ENCODE measurements at regions not wholly inside any gene's neighbourhood (a gene's known extent, or its start where the extent isn't known, plus 50 kb on each side); places are given as distances from the start of the nearest gene placed in this dataset.

DNA sequence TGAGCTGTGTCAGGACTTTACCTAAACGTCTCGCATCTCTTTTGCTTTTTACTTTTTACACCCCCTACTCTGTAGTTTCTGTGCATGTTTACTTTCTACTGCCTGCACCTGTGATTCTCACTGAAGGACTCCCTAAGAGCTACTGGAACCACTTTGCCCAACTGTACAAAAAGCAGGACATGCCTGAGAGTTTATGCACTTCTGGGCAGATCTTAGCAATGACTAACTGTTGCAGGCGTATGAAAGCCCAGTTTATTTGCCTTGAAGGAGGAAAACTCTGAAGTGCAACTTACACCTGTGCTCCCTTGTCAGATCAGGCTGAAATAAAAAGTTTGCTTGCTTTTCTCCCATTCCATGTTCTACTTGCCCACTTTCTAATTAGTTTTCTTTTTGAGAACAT lies 467.0 kb upstream of the USP24 start:
- no peak for DNase-seq (ENCODE audit: low read depth)

- no peak for DNase-seq (ENCODE audit: low read depth)
These were observed 464.8 kb upstream of the USP24 start for GRCh38 chr1:55679971-55680370.

GRCh38 chr1:55673416-55673815 lies 458.3 kb upstream of the USP24 start:
- no peak for DNase-seq (ENCODE audit: low read depth)

DNA sequence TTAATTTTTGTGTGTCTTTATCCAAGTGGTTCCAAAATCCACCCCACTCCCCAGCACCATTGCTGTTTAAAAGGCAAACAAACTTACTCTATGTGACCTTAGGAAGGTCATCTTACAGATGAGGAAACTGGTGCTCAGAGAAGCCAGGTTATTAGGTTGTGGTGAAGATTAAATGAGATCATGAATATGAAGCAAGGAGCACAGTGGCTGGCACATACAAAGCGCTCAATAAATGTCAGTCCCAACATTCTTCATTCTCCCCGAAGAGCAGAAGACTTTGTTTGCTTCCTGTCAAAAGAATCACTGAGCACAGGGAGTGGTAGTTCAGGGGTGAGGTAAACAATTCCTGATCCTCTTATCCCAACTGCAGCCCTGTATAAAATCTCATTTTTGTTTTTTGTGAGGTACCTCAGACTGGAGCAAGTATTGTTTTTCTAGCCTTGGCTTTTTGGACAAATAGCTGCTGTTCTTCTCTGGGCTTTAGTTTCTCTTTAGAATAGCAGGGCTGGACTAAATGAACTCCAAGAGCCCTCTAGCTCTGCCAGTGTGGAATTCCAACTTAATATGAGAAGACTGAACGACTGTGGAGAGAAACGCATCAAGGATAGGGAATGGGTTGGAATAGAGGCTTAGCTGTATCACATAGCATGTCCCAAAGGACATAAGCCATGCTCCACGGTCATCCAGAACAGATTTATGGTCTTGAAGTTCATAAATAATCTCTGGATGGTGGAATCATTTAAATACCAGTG lies 455.3 kb upstream of the USP24 start:
- no peak for DNase-seq (ENCODE audit: low read depth)

DNA sequence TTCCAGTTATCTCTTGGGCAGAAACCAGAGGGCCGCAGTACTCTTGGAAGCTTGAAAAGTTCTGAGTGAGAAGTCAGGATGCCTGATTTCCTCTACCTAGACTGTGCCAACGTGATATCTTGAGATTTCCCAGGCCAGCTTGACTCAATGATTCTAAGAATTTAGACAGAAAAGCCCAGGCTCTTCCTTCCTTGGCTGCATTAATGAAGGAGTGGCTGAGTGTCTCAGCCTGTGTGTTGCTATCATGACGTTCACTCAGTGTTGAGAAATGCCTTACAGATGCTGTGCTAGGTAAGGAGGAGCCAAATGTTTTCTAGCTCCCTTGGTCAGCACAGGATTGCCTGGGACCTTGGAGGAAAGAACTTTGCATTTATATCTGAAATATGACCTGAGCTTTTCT lies 454.1 kb upstream of the USP24 start:
- DNase-seq (ENCODE audit: low read depth): no peak

DNA sequence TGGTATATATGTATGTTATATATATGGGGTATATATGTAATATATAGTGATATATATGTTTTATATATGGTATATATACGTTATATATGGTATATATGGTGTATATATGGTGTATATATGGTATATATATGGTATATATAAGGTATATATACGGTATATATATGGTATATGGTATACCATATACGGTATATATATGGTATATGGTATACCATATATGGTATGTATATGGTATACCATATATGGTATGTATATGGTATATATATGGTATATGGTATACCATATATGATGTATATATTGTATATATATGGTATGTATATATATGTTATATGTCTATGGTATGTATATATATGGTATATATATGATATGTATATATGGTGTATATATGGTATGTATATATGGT lies 447.7 kb upstream of the USP24 start:
- DNase-seq (ENCODE audit: low read depth): no peak

DNA sequence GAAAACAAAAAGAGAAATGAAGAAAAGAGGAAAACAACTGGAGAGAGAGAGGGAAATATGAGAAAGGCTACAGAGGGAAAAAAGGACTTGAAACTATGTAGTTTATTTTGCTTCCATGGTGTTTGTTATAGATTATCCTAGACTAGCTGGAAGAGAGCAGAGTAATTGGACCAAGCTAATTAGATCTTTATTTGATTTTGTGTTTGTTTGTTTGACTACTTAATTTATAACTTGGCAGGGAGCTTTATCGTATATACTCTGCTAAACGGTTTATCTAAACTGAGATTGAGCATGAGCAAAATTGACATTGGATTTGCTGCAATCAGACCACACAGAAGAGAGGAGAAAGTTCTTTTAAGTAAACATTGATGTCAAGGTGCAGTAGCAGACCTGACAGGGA lies 443.8 kb upstream of the USP24 start:
- no peak for DNase-seq (ENCODE audit: low read depth)

DNA sequence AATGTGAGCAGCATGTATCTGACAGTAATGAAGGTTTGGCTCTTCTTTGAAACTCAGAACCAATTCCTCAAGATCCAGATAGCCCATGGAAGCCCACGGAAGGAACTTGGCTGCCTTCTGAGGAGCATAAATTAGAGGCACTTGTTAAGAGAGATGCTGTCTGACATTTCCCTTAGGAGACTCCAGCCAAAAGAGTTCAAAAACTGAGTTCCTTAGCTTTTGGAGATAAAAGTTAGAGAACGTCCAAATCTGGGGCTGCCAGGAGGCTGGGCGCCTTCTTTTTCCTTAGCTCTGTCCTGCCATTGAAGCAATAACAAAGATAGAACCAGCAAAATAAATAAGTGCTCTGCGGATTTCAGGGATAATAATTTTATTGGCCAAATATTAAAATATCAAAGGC lies 439.6 kb upstream of the USP24 start:
- no peak for DNase-seq (ENCODE audit: low read depth)

DNA sequence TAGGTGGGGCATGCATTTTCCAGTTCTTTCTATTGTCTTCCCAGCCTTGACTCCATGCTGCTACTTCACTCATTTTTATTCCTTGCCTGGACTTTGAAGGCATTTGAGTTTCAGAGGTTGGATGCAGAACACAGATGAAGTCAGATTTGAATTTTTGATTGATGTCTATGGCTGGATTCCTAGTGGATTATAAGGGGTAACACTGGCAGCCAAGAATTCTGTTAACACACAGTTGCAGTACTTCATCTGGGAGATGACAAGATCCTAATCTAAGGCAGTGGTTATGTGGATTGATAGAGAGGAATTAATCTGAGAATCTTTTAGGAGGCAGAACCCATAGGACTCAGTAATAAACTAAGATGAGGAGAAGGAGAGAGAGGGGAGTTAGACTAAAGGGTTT lies 439.0 kb upstream of the USP24 start:
- no peak for DNase-seq (ENCODE audit: low read depth)

- DNase-seq (ENCODE audit: low read depth): no peak
These were observed 435.3 kb upstream of the USP24 start for GRCh38 chr1:55650444-55650843.

- no peak for DNase-seq (ENCODE audit: low read depth)
These were observed 431.0 kb upstream of the USP24 start for GRCh38 chr1:55646181-55646580.

DNA sequence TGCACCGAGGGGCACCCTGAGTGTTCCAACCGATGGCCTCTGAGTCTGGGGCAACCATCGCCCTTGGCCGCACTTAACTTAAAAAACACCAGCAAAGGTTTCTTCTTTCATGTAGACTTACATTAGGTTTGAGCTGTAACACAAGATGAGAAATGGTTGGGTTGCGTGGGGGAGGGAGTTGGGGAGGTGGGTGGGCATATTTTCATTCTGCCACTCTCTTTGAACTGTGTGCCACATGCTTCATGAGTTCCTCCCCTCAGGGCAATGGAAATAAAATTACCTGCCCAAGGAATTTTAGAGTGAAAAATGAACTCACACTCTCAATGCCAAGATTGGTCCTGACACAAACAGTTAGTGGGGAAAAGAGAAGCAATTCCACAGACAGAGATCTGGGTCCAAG lies 430.1 kb upstream of the USP24 start:
- no peak for DNase-seq (ENCODE audit: low read depth)

GRCh38 chr1:55641947-55642346 lies 426.8 kb upstream of the USP24 start:
- no peak for DNase-seq (ENCODE audit: low read depth)

DNA sequence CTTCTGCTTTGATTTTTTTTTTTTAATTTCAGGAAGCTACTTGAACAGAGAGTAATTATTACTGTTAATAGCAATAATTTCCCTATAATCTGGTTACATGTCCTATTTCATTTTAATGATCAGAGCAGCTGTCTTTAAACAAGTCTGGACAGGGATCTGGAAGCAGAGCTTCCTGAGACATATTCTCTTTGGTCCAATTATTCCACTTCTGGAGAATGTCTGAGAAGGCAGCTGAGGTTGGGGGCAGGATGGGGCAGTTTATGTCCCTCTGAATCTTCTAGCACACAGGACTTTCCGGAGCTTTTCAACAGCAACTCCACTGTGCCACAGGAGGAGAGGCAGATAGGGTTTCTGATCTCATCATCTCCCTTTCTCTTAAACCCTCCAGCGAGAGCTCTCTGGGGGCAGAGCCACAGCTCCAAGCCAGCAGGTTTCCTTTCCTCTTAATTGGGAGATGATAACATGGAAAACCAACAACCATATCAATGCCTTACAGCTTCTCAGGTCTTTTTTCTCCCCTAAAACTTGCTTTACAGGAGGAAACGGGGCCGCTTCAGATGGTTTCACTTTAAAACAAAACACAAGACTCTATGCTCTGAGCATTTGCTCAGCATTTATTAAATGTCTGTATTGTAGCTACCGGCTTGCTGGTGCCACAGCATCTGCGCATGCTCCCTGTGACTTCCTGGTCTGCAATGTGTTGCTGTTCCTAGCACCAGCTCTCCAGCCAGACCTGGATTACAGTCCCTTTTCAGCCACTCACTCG lies 425.7 kb upstream of the USP24 start:
- DNase-seq (ENCODE audit: low read depth): peak; percentile 59

DNA sequence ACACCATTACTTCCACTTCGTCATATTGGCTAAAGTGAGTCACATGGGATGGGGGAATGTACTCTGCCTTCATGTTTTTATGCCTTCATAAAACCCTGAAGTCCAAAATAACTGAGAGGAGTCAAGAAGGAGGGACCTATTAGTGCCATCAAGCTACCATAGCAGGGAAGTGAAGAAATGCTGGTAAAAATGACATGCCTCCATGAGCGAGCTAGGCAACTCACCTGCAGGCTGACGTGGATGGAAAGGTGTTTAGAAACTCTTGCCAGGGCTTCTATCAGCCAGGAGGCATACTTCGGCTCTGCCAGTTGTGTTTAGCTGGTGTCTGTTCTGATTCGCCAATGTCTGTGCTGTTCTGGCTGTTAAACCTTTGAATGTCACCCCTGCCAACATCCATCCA lies 424.4 kb upstream of the USP24 start:
- DNase-seq (ENCODE audit: low read depth): no peak

DNA sequence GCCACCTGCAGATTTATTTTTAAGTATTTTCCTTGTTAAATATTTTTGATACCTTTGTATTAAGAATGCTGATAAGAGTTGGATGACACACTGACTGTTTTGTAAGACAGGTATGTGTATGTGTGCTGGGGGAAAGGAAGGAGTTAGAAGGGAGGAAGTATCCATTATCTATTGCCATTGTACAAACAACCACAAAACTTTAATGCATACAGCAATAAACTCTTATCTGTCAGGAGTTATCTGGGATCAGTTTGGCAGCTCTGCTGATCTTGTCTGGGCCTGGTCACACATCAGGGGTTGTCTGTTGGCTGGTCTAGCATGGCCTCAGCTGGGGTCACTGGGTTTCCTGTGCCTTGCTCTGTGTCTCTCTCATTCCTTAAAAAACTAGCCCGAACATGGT lies 423.9 kb upstream of the USP24 start:
- DNase-seq (ENCODE audit: low read depth): no peak

GRCh38 chr1:55636696-55637095 lies 421.5 kb upstream of the USP24 start:
- DNase-seq (ENCODE audit: low read depth): peak; percentile 69

- DNase-seq (ENCODE audit: low read depth): no peak
These were observed 420.7 kb upstream of the USP24 start for GRCh38 chr1:55635856-55636255.

- DNase-seq (ENCODE audit: low read depth): no peak
These were observed 419.4 kb upstream of the USP24 start for GRCh38 chr1:55634516-55634915.

DNA sequence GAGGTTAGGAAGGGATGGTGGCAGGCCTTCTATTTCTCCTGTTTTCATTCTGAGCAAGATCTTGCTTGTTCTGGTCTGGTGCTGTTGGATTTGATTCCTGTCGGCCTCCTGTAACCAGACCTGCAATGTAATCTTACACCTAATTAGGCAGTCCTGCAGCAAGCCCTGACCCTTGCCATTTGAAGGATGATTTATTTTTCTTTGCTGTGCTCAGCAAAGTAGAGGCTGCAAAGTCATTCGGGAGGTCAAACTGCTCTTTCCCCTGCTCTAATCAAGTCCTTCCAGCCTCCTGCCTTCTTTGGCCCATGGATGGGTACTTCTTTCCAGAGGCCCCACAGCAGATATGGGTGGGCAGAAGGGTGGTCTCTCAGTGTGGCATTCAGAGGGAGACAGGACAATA lies 417.7 kb upstream of the USP24 start:
- no peak for DNase-seq (ENCODE audit: low read depth)

- peak; percentile 76 for DNase-seq (ENCODE audit: low read depth)
These were observed 416.9 kb upstream of the USP24 start for GRCh38 chr1:55632058-55632457.

GRCh38 chr1:55631509-55631908 lies 416.3 kb upstream of the USP24 start:
- peak; percentile 63 for DNase-seq (ENCODE audit: low read depth)

- no peak for DNase-seq (ENCODE audit: low read depth)
These were observed 411.2 kb upstream of the USP24 start for GRCh38 chr1:55626326-55626725.

DNA sequence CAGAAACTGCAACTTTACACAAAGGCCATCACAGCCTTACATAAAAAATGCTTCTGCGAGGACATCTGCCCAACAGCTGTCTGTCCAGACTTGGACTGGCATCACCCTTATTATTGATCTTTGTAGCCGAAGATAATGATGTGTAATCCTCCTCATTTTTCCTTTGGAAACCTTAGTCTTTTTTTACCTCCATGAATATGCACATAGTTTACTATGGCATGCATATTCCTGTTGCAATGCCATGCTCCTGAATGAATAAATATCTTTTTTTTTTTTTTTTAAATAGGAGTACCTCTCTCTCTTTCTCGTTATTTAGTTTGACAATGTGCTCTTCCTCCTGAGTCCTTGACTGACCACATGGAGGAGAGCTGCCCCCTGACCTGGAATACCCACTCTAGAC lies 409.6 kb upstream of the USP24 start:
- no peak for DNase-seq (ENCODE audit: low read depth)

All from ELR (cell line).